ENCODE measurements at regions not wholly inside any gene's neighbourhood (a gene's known extent, or its start where the extent isn't known, plus 50 kb on each side); places are given as distances from the start of the nearest gene placed in this dataset.

- H3K36me3 ChIP-seq (replicated peaks; ENCODE audit: insufficient read depth, low read length), result no peaks in the 10 kb centered on the region
- no peak overlapping the region for H3K9ac ChIP-seq (ENCODE audit: low read length)
These were observed 323.5 kb upstream of the LRRC7 start for GRCh38 chr1:69244211-69244610.

DNA sequence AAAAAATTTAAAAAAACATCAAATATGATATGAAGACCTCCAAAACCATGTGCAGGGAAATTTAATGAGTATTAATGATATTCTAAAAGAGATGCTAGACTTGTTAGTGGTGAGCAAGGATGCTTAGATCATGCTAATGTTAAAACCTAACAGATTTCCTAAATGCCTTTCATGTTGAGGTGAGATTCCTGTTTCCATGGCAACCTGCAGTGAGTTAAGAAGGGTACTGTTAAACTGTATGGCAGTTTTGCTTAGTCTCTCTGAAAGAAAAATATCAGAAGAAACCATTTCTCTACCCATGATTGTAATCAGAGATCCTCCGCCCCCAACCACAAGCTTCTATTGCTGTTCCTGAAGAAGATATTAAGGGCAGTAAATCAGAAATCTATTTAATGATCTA lies 321.6 kb upstream of the LRRC7 start:
- H3K79me2 ChIP-seq (ENCODE audit: low read length), result no peaks in the 10 kb centered on the region
- no peak overlapping the region for H2AFZ ChIP-seq (ENCODE audit: low read length)
- TF ChIP-seq CTCF (IDR thresholded peaks at IDR 0.05; ENCODE audit: low read length), result no peak
- TF ChIP-seq EZH2phosphoT487 (IDR thresholded peaks at IDR 0.05; ENCODE audit: low read length), result no peak
- no peak for TF ChIP-seq EZH2 (optimal IDR thresholded peaks at IDR 0.05; ENCODE audit: low read depth, low read length)
- no peak overlapping the region for H3K4me2 ChIP-seq (ENCODE audit: low read depth, low read length)
- H3K9me2 ChIP-seq (replicated peaks; ENCODE audit: insufficient read depth, low read length), result no peaks in the 10 kb centered on the region
- no peaks in the 10 kb centered on the region for H3K4me1 ChIP-seq (ENCODE audit: low read length)
- no peaks in the 10 kb centered on the region for H3K9me3 ChIP-seq (replicated peaks; ENCODE audit: insufficient read depth, low read length)
- no peak overlapping the region for H3K27ac ChIP-seq (ENCODE audit: low read length)
- H3K27me3 ChIP-seq (replicated peaks; ENCODE audit: insufficient read depth, low read length), result no peaks in the 10 kb centered on the region
- H3K36me3 ChIP-seq (replicated peaks; ENCODE audit: insufficient read depth, low read length), result no peaks in the 10 kb centered on the region
- no peak overlapping the region for H3K4me3 ChIP-seq (ENCODE audit: low read length)
- no peaks in the 10 kb centered on the region for H3F3A ChIP-seq (ENCODE audit: insufficient read depth, low read length)
- no peak for DNase-seq
- no peaks in the 10 kb centered on the region for H4K20me1 ChIP-seq (ENCODE audit: insufficient read depth, low read length)
- no peak overlapping the region for H3K9ac ChIP-seq (ENCODE audit: low read length)

More at GRCh38 chr1:69244211-69244610, 323.5 kb upstream of the LRRC7 start:
- Histone ChIP-seq H2AFZ (ENCODE audit: low read length) (no peak overlapping the region), H3K4me2 (ENCODE audit: low read depth, low read length) (no peak overlapping the region), H3F3A (ENCODE audit: insufficient read depth, low read length) (no peaks in the 10 kb centered on the region), H3K4me1 (ENCODE audit: low read length) (no peaks in the 10 kb centered on the region), H3K27me3 (replicated peaks; ENCODE audit: insufficient read depth, low read length) (no peaks in the 10 kb centered on the region), H3K9me3 (replicated peaks; ENCODE audit: insufficient read depth, low read length) (no peaks in the 10 kb centered on the region), H3K4me3 (ENCODE audit: low read length) (no peak overlapping the region), H3K9me2 (replicated peaks; ENCODE audit: insufficient read depth, low read length) (no peaks in the 10 kb centered on the region), H4K20me1 (ENCODE audit: insufficient read depth, low read length) (no peaks in the 10 kb centered on the region), H3K27ac (ENCODE audit: low read length) (no peak overlapping the region), H3K79me2 (ENCODE audit: low read length) (no peaks in the 10 kb centered on the region)
- DNase-seq, result no peak
- TF ChIP-seq CTCF (IDR thresholded peaks at IDR 0.05; ENCODE audit: low read length), result no peak
- no peak for TF ChIP-seq EZH2 (optimal IDR thresholded peaks at IDR 0.05; ENCODE audit: low read depth, low read length)
- TF ChIP-seq EZH2phosphoT487 (IDR thresholded peaks at IDR 0.05; ENCODE audit: low read length), result no peak

GRCh38 chr1:69246710-69247109 lies 321.0 kb upstream of the LRRC7 start:
- Histone ChIP-seq H3K9ac (ENCODE audit: low read length) (no peak overlapping the region), H3K27me3 (replicated peaks; ENCODE audit: insufficient read depth, low read length) (no peaks in the 10 kb centered on the region), H3F3A (ENCODE audit: insufficient read depth, low read length) (no peaks in the 10 kb centered on the region), H4K20me1 (ENCODE audit: insufficient read depth, low read length) (no peaks in the 10 kb centered on the region), H3K4me1 (ENCODE audit: low read length) (no peaks in the 10 kb centered on the region), H3K36me3 (replicated peaks; ENCODE audit: insufficient read depth, low read length) (no peaks in the 10 kb centered on the region), H3K9me3 (replicated peaks; ENCODE audit: insufficient read depth, low read length) (no peaks in the 10 kb centered on the region), H3K79me2 (ENCODE audit: low read length) (no peaks in the 10 kb centered on the region), H3K4me3 (ENCODE audit: low read length) (no peak overlapping the region), H3K9me2 (replicated peaks; ENCODE audit: insufficient read depth, low read length) (no peaks in the 10 kb centered on the region), H3K4me2 (ENCODE audit: low read depth, low read length) (no peak overlapping the region), H3K27ac (ENCODE audit: low read length) (no peak overlapping the region), H2AFZ (ENCODE audit: low read length) (no peak overlapping the region)
- TF ChIP-seq CTCF (IDR thresholded peaks at IDR 0.05; ENCODE audit: low read length) (no peak), EZH2phosphoT487 (IDR thresholded peaks at IDR 0.05; ENCODE audit: low read length) (no peak), EZH2 (optimal IDR thresholded peaks at IDR 0.05; ENCODE audit: low read depth, low read length) (no peak)
- DNase-seq, result no peak

Data from MM.1S (cell line).